Neuronal stem cell (in vitro differentiated cells): ENCODE measurements at regions not wholly inside any gene's neighbourhood (a gene's known extent, or its start where the extent isn't known, plus 50 kb on each side); places are given as distances from the start of the nearest gene placed in this dataset.

ENCODE experiments used
- DNase-seq: peaks from one replicate; pipeline ENCODE4 v3.0.0-alpha.2; 2013; ENCODE audit warnings: low spot score
- H2AFZ ChIP-seq: one replicate; pipeline ENCODE4 v1.6.1; 2013; ENCODE audit warnings: mild to moderate bottlenecking, low read length, inconsistent platforms
- H2AK5ac ChIP-seq: 2 replicates; pipeline ENCODE4 v1.6.1; 2013; ENCODE audit warnings: low read depth, mild to moderate bottlenecking, inconsistent platforms, low read length, moderate library complexity, mixed read lengths
- H2BK120ac ChIP-seq: 2 replicates; pipeline ENCODE4 v1.6.1; 2013; ENCODE audit warnings: low read depth, mild to moderate bottlenecking, inconsistent platforms, low read length, moderate library complexity, mixed read lengths
- H2BK12ac ChIP-seq: one replicate; pipeline ENCODE4 v1.6.1; 2013; ENCODE audit warnings: low read length, inconsistent platforms
- H2BK15ac ChIP-seq: 2 replicates; pipeline ENCODE4 v1.6.1; 2013; ENCODE audit warnings: mild to moderate bottlenecking, low read length, inconsistent platforms, mixed read lengths
- H2BK5ac ChIP-seq: one replicate; pipeline ENCODE4 v1.6.1; 2013; ENCODE audit warnings: inconsistent platforms, mild to moderate bottlenecking, low read length, moderate library complexity
- H3K14ac ChIP-seq: one replicate; pipeline ENCODE4 v1.6.1; 2013; ENCODE audit warnings: low read length, inconsistent platforms
- H3K18ac ChIP-seq: 2 replicates; pipeline ENCODE4 v1.6.1; 2013; ENCODE audit warnings: low read length, inconsistent platforms
- H3K23ac ChIP-seq: 2 replicates; pipeline ENCODE4 v1.6.1; 2013; ENCODE audit warnings: low read depth, mild to moderate bottlenecking, mixed read lengths, low read length, inconsistent platforms; ENCODE audit not compliant: poor library complexity
- H3K27ac ChIP-seq: replicated peaks from 3 replicates; pipeline ENCODE4 v1.5.1; 2013; ENCODE audit warnings: low read length, inconsistent platforms
- H3K27me3 ChIP-seq, 3 experiments: 2 replicates each; pipeline ENCODE4 v1.6.1; 2013; ENCODE audit warnings: low read length in 3 of 3, mild to moderate bottlenecking in 2 of 3, inconsistent platforms in 1 of 3, low read depth in 1 of 3, mixed read lengths in 1 of 3, moderate library complexity in 1 of 3; ENCODE audit not compliant: control insufficient read depth in 3 of 3, insufficient read depth in 3 of 3
- H3K36me3 ChIP-seq, 2 donors: replicated peaks in 1 of 2; 2 replicates each; pipeline ENCODE4 v1.6.1; 2013; ENCODE audit warnings: low read length in 2 of 2; ENCODE audit not compliant: control insufficient read depth in 2 of 2, insufficient read depth in 2 of 2
- H3K4ac ChIP-seq: 2 replicates; pipeline ENCODE4 v1.6.1; 2013; ENCODE audit warnings: inconsistent platforms, mild to moderate bottlenecking, low read length, moderate library complexity
- H3K4me1 ChIP-seq, 2 donors: 1 replicate in 1 of 2; 2 replicates in 1 of 2; pipeline ENCODE4 v1.6.1; 2013; ENCODE audit warnings: low read length in 2 of 2, low read depth in 1 of 2; ENCODE audit not compliant: control insufficient read depth in 2 of 2, insufficient read depth in 1 of 2
- H3K4me2 ChIP-seq: one replicate; pipeline ENCODE4 v1.6.1; 2013; ENCODE audit warnings: mild to moderate bottlenecking, low read length, inconsistent platforms; ENCODE audit not compliant: insufficient read depth, poor library complexity, severe bottlenecking
- H3K4me3 ChIP-seq, 2 donors: 2 replicates each; pipeline ENCODE4 v1.5.1; 2013; ENCODE audit warnings: low read length in 2 of 2, mild to moderate bottlenecking in 2 of 2, inconsistent platforms in 1 of 2, moderate library complexity in 1 of 2
- H3K79me1 ChIP-seq: one replicate; pipeline ENCODE4 v1.6.1; 2013; ENCODE audit warnings: low read depth, mild to moderate bottlenecking, inconsistent platforms, low read length, moderate library complexity
- H3K9ac ChIP-seq: one replicate; pipeline ENCODE4 v1.6.1; 2013; ENCODE audit warnings: mild to moderate bottlenecking, low read depth, low read length, inconsistent platforms; ENCODE audit not compliant: poor library complexity
- H3K9me3 ChIP-seq, 2 donors: replicated peaks in 1 of 2; 2 replicates each; pipeline versions ENCODE3 to v1.6.1; 2013; ENCODE audit warnings: low read length in 2 of 2, mild to moderate bottlenecking in 2 of 2, inconsistent platforms in 1 of 2, low read depth in 1 of 2, mixed read lengths in 1 of 2, moderate library complexity in 1 of 2; ENCODE audit not compliant: control insufficient read depth in 2 of 2, insufficient read depth in 1 of 2
- H4K8ac ChIP-seq: one replicate; pipeline ENCODE4 v1.6.1; 2013; ENCODE audit warnings: low read depth, mild to moderate bottlenecking, inconsistent platforms, low read length, moderate library complexity
- H4K91ac ChIP-seq: one replicate; pipeline ENCODE4 v1.6.1; 2013; ENCODE audit warnings: low read length, low read depth, mild to moderate bottlenecking, inconsistent platforms; ENCODE audit not compliant: poor library complexity
- WGBS, 2 donors: extraction: QIAGEN DNeasy Blood & Tissue Kit; methylation state at CpG; one replicate each; pipeline ENCODE4 v1.1.7; 2013; ENCODE audit warnings: missing lambda C conversion rate in 2 of 2, mixed read lengths in 1 of 2; ENCODE audit not compliant: insufficient read length in 2 of 2, insufficient replicate concordance in 1 of 2; ENCODE audit errors: extremely low coverage in 2 of 2; 5-methylcytosine and 5-hydroxymethylcytosine counted together

DNA sequence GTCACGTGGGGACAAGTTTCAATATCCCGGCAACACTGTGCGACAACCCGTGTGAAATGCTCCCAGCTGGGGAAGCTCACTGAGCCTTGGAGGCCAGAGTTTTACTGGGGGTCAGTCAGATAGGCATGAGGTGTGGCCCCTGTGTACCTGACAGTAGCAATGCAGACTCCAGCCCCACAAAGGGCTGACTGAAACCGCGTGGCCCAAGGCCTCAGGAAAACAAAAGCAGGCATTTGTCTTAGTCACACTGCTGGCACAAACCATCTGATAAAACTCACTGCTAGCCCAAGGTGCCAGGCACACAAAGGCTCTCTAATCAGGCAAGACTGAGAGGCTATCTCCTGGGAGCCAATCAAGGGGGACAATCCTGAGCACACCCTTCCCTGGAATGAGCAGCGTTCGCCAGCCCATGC lies 786.6 kb upstream of the RAB6C start:
- Histone ChIP-seq H3K36me3 (no peaks in the 10 kb centered on the region), H2BK15ac (no peak overlapping the region), H4K91ac (no peak overlapping the region), H2BK120ac (no peak overlapping the region), H2AK5ac (no peak overlapping the region), H3K23ac (no peak overlapping the region), H2BK5ac (no peak overlapping the region), H2AFZ (no peak overlapping the region), H3K9ac (no peak overlapping the region), H3K4me1 (peaks cover 0 to 25% of the 10 kb centered on the region in 2 donors), H3K27me3 (no peaks in the 10 kb centered on the region), H3K9me3 (no peaks in the 10 kb centered on the region), H3K4ac (no peak overlapping the region), H3K4me3 (no peak overlapping the region), H3K18ac (no peak overlapping the region), H3K14ac (no peak overlapping the region), H2BK12ac (no peak overlapping the region), H4K8ac (no peak overlapping the region), H3K27ac (no peak overlapping the region), H3K79me1 (no peaks in the 10 kb centered on the region), H3K4me2 (no peak overlapping the region)
- DNase-seq: no peak
- WGBS, 2 donors: no CpG with 5 or more reads among the region's 8 CpGs

DNA sequence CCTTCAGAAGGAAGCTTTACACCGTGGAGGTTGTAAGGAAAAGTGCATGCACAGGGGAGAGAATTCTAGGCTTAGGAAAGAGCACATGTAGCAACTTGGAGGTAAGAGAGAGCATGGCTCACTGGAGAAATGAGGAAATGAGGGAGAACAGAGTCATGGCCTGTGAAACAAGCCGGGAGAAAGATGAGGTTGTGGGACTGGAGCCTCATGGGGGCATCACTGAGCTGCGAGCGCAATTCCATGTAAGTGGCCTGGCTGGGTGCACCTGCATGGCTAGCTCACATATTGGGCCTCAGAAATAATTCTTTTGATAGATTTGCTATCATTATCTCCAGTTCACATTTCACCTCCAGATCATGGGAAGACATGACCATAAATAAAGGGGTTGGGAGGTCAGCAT lies 785.5 kb upstream of the RAB6C start:
- H3K23ac ChIP-seq: no peak overlapping the region
- H4K8ac ChIP-seq: no peak overlapping the region
- H3K4me3 ChIP-seq: no peak overlapping the region
- H3K27ac ChIP-seq: no peak overlapping the region
- H3K9ac ChIP-seq: no peak overlapping the region
- H4K91ac ChIP-seq: no peak overlapping the region
- no peak overlapping the region for H3K18ac ChIP-seq
- H2AFZ ChIP-seq: no peak overlapping the region
- H3K4me2 ChIP-seq: no peak overlapping the region
- H2BK12ac ChIP-seq: no peak overlapping the region
- no peaks in the 10 kb centered on the region for H3K9me3 ChIP-seq
- H3K79me1 ChIP-seq: no peaks in the 10 kb centered on the region
- H3K4ac ChIP-seq: no peak overlapping the region
- peaks cover 0 to 25% of the 10 kb centered on the region in 2 donors for H3K4me1 ChIP-seq
- no peak overlapping the region for H2BK5ac ChIP-seq
- H2BK15ac ChIP-seq: no peak overlapping the region
- no peak overlapping the region for H2BK120ac ChIP-seq
- no peaks in the 10 kb centered on the region for H3K36me3 ChIP-seq
- H3K27me3 ChIP-seq: no peaks in the 10 kb centered on the region
- WGBS, 2 donors: no CpG with 5 or more reads among the region's 4 CpGs
- no peak overlapping the region for H2AK5ac ChIP-seq
- H3K14ac ChIP-seq: no peak overlapping the region
- no peak for DNase-seq

DNA sequence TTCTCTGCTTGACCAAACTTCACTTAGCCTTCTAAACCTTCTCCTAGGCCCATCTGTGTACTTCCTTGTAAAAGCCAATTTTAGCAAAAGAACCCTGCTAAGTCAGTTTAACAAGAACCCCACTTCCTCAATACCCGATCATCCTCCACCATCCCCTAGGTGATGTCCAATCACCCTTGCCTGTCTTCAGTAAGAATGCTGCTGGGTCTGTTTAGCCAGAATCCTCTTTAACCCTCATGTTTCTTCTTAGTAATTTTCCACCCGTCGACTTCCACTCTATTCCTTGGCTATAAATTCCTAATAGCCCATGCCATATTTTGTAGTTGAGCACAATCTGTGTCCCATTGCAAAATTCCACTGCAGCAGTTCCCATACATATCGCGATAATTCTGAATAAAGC lies 780.0 kb upstream of the RAB6C start:
- no peak overlapping the region for H3K4me2 ChIP-seq
- H3K23ac ChIP-seq: no peak overlapping the region
- DNase-seq: no peak
- no peak overlapping the region for H3K4me3 ChIP-seq
- no peak overlapping the region for H2BK5ac ChIP-seq
- no peak overlapping the region for H3K14ac ChIP-seq
- H2BK15ac ChIP-seq: no peak overlapping the region
- no peak overlapping the region for H3K18ac ChIP-seq
- no peak overlapping the region for H4K91ac ChIP-seq
- H3K9me3 ChIP-seq: no peaks in the 10 kb centered on the region
- no peak overlapping the region for H3K27ac ChIP-seq
- H3K4ac ChIP-seq: no peak overlapping the region
- no peaks in the 10 kb centered on the region for H3K27me3 ChIP-seq
- H3K9ac ChIP-seq: no peak overlapping the region
- no peak overlapping the region for H4K8ac ChIP-seq
- no CpG with 5 or more reads among the region's 5 CpGs for WGBS, 2 donors
- H2BK120ac ChIP-seq: no peak overlapping the region
- no peaks in the 10 kb centered on the region for H3K36me3 ChIP-seq
- H3K4me1 ChIP-seq: no peaks in the 10 kb centered on the region
- no peak overlapping the region for H2BK12ac ChIP-seq
- no peaks in the 10 kb centered on the region for H3K79me1 ChIP-seq
- H2AFZ ChIP-seq: no peak overlapping the region
- H2AK5ac ChIP-seq: no peak overlapping the region

- Histone ChIP-seq H4K91ac (no peak overlapping the region), H3K27me3 (no peaks in the 10 kb centered on the region), H3K27ac (no peak overlapping the region), H3K4me3 (no peak overlapping the region), H3K18ac (no peak overlapping the region), H4K8ac (no peak overlapping the region), H2BK12ac (no peak overlapping the region), H3K23ac (no peak overlapping the region), H3K79me1 (no peaks in the 10 kb centered on the region), H3K14ac (no peak overlapping the region), H2BK120ac (no peak overlapping the region), H3K4me2 (no peak overlapping the region), H3K9me3 (no peaks in the 10 kb centered on the region), H2AFZ (no peak overlapping the region), H2BK5ac (no peak overlapping the region), H3K9ac (no peak overlapping the region), H3K4ac (no peak overlapping the region), H2AK5ac (no peak overlapping the region), H3K36me3 (no peaks in the 10 kb centered on the region), H2BK15ac (no peak overlapping the region), H3K4me1 (no peaks in the 10 kb centered on the region)
- no CpG with 5 or more reads among the region's 2 CpGs for WGBS, 2 donors
- DNase-seq: no peak
These were observed 777.8 kb upstream of the RAB6C start for GRCh38 chr2:129201696-129202095.
